ENCODE measurements at regions not wholly inside any gene's neighbourhood (a gene's known extent, or its start where the extent isn't known, plus 50 kb on each side); places are given as distances from the start of the nearest gene placed in this dataset.
A peak's percentile ranks its signal among the peaks of the same experiment; 100 is the strongest.

GRCh38 chr12:93061473-93062419 lies 132.7 kb upstream of the EEA1 start:
- intact Hi-C loops (cut with DNase I): loop anchor here (5.0 kb wide), 1 partner anchor 66 kb away; no protein-coding TSS in a partner anchor
- DNase-seq: peak; percentile 81
- peak; percentile 92 for ATAC-seq (ENCODE audit: poor library complexity)

- ATAC-seq (ENCODE audit: poor library complexity) (no peak), DNase-seq (no peak)
- intact Hi-C loops (cut with DNase I): no loop called here
Observed at GRCh38 chr12:93065896-93066295, 136.8 kb upstream of the EEA1 start.

- intact Hi-C loops (cut with DNase I): no loop called here
- DNase-seq (no peak), ATAC-seq (ENCODE audit: poor library complexity) (no peak)
Observed at GRCh38 chr12:93072340-93072739, 143.2 kb upstream of the EEA1 start.

GRCh38 chr12:93073324-93073723 lies 144.2 kb upstream of the EEA1 start:
- intact Hi-C loops (cut with DNase I): no loop called here

GRCh38 chr12:93078059-93078458 lies 149.0 kb upstream of the EEA1 start:
- no peak for DNase-seq
- ATAC-seq (ENCODE audit: poor library complexity): no peak
- intact Hi-C loops (cut with DNase I): no loop called here

More at GRCh38 chr12:93073324-93073723, 144.2 kb upstream of the EEA1 start:
- ATAC-seq (ENCODE audit: poor library complexity) (no peak), DNase-seq (no peak)

GRCh38 chr12:93078577-93078976 lies 149.5 kb upstream of the EEA1 start:
- intact Hi-C loops (cut with DNase I): no loop called here
- ATAC-seq (ENCODE audit: poor library complexity) (no peak), DNase-seq (no peak)

GRCh38 chr12:93079271-93079670 lies 150.2 kb upstream of the EEA1 start:
- ATAC-seq (ENCODE audit: poor library complexity) (no peak), DNase-seq (no peak)
- intact Hi-C loops (cut with DNase I): no loop called here

- no peak for ATAC-seq (ENCODE audit: poor library complexity)
- intact Hi-C loops (cut with DNase I): no loop called here
- no peak for DNase-seq
Observed at GRCh38 chr12:93079976-93080375, 150.9 kb upstream of the EEA1 start.

GRCh38 chr12:93080452-93080851 lies 151.4 kb upstream of the EEA1 start:
- intact Hi-C loops (cut with DNase I): no loop called here
- ATAC-seq (ENCODE audit: poor library complexity) (no peak), DNase-seq (no peak)

- intact Hi-C loops (cut with DNase I): no loop called here
- DNase-seq (no peak), ATAC-seq (ENCODE audit: poor library complexity) (no peak)
Observed at GRCh38 chr12:93080994-93081809, 152.1 kb upstream of the EEA1 start.

- intact Hi-C loops (cut with DNase I): no loop called here
Observed at GRCh38 chr12:93081810-93082165, 152.7 kb upstream of the EEA1 start.

GRCh38 chr12:93085383-93086287 lies 156.5 kb upstream of the EEA1 start:
- intact Hi-C loops (cut with DNase I): no loop called here
- no peak for ATAC-seq (ENCODE audit: poor library complexity)
- DNase-seq: no peak

More at GRCh38 chr12:93081810-93082165, 152.7 kb upstream of the EEA1 start:
- DNase-seq: no peak
- no peak for ATAC-seq (ENCODE audit: poor library complexity)

- intact Hi-C loops (cut with DNase I): no loop called here
- ATAC-seq (ENCODE audit: poor library complexity): no peak
- no peak for DNase-seq
Observed at GRCh38 chr12:93086288-93086727, 157.2 kb upstream of the EEA1 start.

- intact Hi-C loops (cut with DNase I): no loop called here
- no peak for DNase-seq
- no peak for ATAC-seq (ENCODE audit: poor library complexity)
Observed at GRCh38 chr12:93087840-93088610, 158.9 kb upstream of the EEA1 start.

GRCh38 chr12:93089805-93090569 lies 160.9 kb upstream of the EEA1 start:
- no peak for ATAC-seq (ENCODE audit: poor library complexity)
- intact Hi-C loops (cut with DNase I): no loop called here
- no peak for DNase-seq

- intact Hi-C loops (cut with DNase I): no loop called here
Observed at GRCh38 chr12:93090731-93091172, 161.7 kb upstream of the EEA1 start.

More at GRCh38 chr12:93090731-93091172, 161.7 kb upstream of the EEA1 start:
- DNase-seq: no peak
- ATAC-seq (ENCODE audit: poor library complexity): no peak
